ENCODE measurements at regions not wholly inside any gene's neighbourhood (a gene's known extent, or its start where the extent isn't known, plus 50 kb on each side); places are given as distances from the start of the nearest gene placed in this dataset.
"Not testable (repeated sequence)": the region's sequence is repeated elsewhere in the genome, so short reads cannot be mapped to it uniquely, and the experiment has no call there.

DNA sequence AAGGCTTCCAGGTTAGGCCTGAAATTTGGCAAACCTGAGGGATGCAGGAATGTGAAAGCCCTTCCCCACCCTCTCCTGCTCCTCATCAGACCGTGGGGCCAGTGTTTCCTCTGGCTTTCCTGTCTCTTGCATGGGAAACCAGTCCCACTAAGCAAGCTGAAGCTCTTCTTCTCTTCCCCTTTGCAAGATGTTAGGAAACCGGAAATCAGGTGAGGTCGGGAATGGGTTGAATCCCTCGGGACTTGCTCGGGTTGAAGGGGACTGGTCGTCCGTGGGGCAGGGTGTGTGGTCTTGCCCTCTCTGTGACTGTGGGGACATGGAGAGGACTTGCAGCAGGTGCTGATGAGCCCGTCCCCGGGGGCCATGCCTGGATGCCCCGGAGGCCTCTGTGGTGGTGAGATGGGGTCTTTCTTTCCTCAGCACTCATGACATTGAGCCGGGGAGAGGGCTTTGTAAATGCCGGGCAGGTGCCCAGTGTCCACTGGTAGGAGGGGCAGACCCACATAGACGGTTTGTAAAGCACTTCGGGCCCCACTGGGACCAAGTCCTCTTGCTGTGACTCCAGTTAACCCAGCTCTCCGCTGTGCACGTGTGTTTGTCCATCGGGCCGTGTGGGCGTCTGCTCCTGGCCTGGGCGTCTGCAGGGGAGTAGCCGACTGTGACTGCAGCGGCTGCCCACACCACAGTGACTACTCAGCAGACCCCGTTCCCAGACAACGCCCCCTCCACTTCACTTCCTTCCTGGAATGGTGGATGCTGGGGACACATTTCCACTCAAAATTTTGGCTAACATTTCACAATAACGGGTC, 373.9 kb downstream of the GLRX3 start:
- no peak for DNase-seq

DNA sequence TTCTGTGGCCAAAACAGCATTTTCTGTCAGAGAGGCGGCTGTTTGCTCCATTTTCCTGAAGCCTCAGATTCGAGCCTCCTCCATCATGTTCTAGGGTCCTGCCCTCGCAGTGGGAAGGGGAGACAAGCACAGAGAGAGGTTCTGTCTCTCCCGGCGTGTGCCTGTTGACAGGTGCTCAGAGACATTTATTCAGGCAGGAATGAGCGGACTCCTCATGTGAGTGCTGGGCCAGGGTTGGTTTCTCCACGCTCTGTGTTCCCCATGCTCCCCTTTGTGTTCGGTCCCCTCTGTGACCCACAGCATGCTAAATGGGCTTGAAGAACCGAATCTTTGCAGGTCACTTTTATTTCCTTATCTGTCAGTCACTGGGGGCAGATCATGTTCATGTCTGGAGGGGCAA, 374.6 kb downstream of the GLRX3 start:
- DNase-seq: no peak

DNA sequence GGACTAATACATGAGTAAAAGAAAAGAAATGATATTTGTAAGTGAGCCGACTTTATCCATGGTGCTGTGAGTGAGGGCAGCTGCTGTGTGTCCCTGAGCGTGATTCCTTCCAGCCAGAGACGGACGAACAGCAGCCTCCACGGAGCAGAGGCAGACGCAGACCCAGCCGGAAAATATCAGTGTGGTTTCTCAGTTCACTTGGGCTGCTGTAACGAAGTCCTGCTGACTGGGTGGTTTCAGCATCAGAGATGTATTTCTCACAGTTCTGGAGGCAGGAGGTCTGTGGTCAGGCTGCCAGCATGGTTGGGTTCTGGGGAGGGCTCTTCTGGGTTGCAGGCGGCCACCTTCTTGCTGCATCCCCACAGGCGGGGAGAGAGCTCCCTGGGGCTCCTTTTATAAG, 375.6 kb downstream of the GLRX3 start:
- DNase-seq: no peak

- DNase-seq: no peak
These were observed 376.7 kb downstream of the GLRX3 start for GRCh38 chr10:130512936-130513335.

DNA sequence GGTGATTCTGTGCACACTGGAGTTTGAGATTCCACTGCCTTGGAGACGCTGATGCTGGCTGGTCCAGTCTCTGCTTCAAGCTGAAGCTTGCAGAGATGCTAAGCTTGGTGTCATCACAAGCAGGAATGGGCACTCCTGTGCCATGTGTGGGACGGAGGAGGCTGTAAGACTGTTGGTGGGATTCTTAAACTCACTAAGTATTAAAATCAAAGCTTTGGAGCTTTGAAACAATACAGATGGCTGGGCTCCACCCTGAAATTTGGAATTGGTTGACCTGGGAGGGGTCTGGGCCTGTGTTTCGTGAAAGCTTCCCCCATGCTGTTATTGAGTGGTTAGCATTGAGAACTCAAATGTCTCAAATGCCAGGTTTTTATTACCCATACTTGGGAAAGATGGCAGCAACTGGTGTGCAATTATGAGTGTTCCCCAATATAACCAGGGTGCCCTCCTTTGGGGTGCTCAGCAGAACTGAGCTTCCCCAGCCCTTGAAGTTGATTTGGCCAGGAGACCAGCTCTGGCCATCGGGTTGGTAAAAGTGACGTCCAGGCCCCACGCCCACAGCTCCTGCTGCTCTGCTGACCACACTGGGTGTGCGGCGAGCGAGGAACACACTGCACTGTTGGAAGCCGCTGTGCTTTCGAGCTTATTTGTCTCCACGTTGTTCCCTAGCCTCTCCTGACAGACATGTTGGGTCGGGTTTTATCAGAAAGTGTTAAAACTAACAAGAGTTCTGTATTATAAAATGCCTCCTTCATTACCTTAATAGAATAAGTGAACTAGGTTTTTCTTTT, 377.7 kb downstream of the GLRX3 start:
- DNase-seq: no peak

DNA sequence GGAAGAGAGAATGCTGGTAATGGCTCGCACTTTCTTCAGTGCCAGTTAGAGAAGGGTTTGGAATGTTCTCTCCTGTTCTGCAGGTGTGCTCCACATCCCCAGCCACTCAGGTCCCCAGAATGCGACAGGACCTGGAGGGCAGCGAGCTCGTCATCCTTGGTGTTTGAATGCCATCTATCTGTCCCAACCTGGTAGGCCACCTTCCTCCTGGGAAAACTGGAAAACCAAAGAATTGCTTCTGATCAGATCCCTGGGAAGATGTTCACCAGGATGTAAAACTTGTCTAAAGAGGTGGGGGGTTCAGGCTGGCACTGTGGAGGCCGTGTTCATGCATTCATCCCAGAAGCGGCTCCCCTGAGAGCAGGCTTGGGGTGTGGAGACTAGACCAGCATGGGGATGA, 379.5 kb downstream of the GLRX3 start:
- no peak for DNase-seq

GRCh38 chr10:130516141-130516735, 380.0 kb downstream of the GLRX3 start:
- no peak for DNase-seq

GRCh38 chr10:130518921-130519320, 382.7 kb downstream of the GLRX3 start:
- DNase-seq: not testable (repeated sequence)

- no peak for DNase-seq
These were observed 383.6 kb downstream of the GLRX3 start for GRCh38 chr10:130519791-130520190.

GRCh38 chr10:130531312-130531711, 395.1 kb downstream of the GLRX3 start:
- no peak for DNase-seq

GRCh38 chr10:130541090-130541489, 404.9 kb downstream of the GLRX3 start:
- no peak for DNase-seq

DNA sequence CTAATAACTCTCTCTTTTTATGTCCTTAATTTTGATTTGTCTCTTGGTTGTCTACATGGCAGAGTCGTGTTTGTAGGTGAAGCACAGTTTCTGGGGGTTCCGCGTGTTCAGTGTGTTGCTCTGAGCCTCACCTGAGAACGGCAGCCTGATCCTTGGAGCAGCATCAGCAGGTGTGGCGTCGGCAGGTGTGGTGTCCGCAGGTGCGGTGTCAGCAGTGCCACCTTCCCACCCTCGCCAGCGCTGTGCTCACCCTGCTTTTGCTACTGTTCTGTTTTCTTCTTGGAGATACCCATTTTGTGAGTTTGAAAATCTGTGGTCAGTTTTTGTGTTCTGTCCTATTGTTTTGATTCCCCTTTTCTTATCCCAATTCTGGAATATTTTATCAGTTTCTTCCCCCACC, 406.6 kb downstream of the GLRX3 start:
- DNase-seq: no peak

DNA sequence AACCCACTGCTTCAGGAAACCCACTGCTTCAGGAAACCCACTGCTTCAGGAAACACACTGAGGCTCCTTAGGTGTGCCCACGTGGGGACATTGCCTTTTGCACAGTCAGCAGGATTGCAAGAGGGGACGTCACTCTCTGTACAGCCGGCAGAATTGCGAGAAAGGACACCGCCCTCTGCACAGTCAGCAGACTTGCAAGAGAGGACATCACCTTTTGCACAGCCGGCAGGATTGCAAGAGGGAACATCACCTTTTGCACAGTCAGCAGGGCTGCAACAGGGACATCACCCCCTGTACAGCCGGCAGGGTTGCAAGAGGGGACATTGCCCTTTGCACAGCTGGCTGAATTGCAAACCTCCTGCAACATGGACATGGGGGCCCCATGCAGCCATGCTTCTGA, 407.6 kb downstream of the GLRX3 start:
- no peak for DNase-seq

- no peak for DNase-seq
These were observed 408.9 kb downstream of the GLRX3 start for GRCh38 chr10:130545122-130545521.

DNA sequence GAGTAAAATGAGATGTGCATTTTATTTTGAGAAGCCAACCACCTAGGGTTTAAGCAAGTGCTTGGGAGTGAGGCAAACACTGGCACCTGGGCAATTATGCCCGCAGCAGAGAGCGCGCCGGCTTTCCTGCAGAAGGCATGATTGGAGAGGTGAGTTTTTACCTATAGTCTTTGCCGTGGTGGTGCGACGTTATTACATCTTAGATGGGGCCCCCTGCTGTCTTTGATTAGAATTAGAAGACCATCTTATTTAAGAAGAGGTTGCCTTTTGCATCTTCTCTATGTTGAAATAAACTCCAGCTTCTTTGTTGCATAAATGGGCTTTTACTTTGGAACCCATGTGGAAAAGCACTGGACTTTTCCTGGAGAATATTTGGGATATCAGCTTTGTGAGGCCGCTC, 409.5 kb downstream of the GLRX3 start:
- no peak for DNase-seq

GRCh38 chr10:130546841-130547240, 410.6 kb downstream of the GLRX3 start:
- no peak for DNase-seq

- no peak for DNase-seq
These were observed 411.2 kb downstream of the GLRX3 start for GRCh38 chr10:130547368-130547767.

DNA sequence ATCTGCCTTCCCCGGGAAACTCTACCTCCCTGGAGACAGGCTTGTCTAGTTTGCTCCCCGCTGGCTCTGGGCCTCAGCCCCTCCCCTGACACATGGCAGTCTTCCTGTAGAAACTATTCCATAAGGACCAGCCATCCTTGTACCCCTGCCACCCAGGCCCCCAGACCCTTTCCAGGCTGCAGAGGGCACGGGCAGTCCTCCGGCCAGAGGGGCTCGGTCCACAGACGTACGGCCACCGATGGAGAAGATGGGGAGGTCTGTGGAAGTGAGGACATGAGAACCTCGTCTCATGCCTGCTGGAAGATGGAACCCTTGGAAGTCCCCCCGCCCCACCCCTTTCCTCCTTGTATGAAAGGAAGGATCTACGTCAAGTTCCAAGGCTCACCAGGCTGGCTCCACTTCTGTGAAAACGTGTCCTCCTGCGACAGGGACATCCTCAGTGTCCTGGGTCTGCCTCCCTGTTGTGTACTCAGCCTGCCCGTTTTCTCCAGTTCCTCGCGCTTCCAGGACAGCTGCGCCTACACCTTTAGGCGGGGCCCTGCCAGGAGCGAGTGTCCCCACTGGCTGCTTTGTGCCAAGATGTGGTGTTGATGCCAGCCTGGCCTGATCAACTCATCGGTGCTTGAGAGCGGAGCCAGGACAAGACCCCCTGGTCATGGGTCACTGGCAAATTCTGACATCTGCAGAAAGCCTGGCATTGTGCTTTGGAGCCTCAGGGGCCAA, 414.9 kb downstream of the GLRX3 start:
- DNase-seq: no peak

DNA sequence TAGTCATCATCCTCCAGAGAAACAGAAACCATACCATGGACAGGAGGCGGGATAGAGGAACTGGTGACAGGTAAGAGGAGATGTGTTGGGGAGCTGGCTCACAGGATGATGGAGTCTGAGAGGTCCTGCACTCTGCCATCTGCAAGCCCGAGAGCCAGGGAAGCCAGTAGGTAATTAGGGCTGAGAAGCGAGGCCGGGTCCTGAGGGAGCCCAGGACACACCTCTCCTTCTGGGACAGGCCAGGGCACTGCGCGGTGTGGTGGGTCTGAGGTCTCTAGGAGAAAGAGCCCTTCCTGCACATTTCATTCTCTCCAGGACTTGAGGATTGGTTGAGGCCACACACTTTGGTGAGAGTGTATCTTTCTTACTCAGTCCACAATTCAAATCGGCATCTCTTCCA, 415.5 kb downstream of the GLRX3 start:
- no peak for DNase-seq

DNA sequence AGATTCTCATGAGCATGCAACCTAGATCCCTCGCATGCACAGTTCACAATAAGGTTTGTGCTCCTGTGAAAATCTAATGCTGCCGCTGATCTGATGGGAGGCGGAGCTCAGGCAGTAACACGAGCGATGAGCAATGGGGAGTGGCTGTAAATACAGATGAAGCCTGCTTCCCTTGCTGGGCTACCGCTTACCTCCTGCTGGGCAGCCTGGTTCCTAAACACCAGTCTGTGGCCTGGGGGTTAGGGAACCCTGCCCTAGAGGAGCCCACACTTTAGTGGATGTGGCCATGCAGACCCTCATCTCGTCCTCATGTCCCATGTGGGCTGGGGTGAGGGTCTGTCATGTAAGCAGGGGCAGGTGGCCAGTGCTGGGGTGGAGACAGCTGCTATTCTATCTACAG, 417.6 kb downstream of the GLRX3 start:
- no peak for DNase-seq

DNA sequence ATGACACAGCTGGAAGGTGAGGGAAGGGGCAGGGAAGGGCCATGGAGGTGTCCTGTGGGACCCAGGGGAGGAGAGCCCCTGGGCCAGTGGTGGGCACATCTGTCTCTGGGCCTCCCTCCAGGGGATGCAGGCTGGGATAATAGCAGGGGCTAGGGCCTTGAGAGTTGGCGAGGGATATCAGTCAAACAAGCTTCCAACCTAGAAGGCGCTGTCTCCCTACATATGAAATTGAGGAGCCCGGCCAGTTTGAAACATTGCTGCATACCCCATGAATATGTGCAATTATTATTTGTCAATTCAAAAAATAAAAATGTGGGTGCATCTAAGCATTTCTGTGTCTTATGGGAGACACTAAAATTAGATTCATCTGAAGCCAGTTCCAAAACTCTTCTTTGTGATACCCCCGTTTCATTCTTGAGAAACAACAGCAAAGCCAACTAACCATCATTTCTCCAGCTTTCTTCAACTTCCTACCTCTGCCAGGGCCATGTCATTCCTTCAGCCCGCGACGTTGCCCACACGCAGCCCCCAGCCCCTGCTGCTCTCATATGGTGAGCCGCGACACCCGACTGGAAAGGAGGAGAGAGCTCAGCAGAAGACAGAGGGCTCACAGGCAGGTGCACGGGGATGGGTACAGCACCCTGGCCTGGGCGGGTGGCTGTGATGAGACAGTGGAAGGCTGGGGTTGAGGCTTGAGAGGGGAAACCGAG, 418.7 kb downstream of the GLRX3 start:
- DNase-seq: no peak
